OCI-LY7 (cell line): ENCODE measurements at regions not wholly inside any gene's neighbourhood (a gene's known extent, or its start where the extent isn't known, plus 50 kb on each side); places are given as distances from the start of the nearest gene placed in this dataset.

ENCODE experiments used
- EZH2phosphoT487 ChIP-seq: fragments of 200-600 bp; sonication (generic); IDR thresholded peaks from 2 replicates; pipeline ENCODE4 v1.6.1; 2018; ENCODE audit warnings: low read depth, borderline replicate concordance, mild to moderate bottlenecking, mixed run types, antibody characterized with exemption, low read length, moderate library complexity, mixed read lengths
- TF ChIP-seq, protein P1 (sequence below): fragments of 200-600 bp; sonication (generic); conservative IDR thresholded peaks from 2 replicates; pipeline ENCODE4 v1.5.1; 2014; ENCODE audit warnings: mild to moderate bottlenecking, antibody characterized with exemption, low read length, moderate library complexity, mixed read lengths

DNA sequence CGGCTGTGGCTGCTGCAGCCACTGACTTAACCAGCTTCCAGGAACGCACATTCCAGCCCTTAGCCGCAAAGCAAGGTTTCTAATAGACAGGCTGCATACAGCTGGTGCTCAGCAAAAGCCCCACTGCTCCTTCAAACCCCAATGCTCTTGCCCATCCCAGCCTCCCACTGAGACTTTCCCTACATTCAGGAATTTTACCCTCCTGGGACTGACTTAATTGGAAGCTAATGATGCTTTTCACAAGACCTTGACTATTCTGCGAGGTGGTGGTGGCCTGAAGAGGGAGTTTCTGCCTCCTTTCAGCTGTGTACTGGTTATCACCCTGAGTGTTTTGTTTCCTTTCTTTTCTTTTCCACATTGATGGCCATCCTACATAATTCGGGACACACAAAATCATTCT, 164.9 kb upstream of the IRX1 start:
- TF ChIP-seq, protein P1, sequence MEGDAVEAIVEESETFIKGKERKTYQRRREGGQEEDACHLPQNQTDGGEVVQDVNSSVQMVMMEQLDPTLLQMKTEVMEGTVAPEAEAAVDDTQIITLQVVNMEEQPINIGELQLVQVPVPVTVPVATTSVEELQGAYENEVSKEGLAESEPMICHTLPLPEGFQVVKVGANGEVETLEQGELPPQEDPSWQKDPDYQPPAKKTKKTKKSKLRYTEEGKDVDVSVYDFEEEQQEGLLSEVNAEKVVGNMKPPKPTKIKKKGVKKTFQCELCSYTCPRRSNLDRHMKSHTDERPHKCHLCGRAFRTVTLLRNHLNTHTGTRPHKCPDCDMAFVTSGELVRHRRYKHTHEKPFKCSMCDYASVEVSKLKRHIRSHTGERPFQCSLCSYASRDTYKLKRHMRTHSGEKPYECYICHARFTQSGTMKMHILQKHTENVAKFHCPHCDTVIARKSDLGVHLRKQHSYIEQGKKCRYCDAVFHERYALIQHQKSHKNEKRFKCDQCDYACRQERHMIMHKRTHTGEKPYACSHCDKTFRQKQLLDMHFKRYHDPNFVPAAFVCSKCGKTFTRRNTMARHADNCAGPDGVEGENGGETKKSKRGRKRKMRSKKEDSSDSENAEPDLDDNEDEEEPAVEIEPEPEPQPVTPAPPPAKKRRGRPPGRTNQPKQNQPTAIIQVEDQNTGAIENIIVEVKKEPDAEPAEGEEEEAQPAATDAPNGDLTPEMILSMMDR: no peak
- no peak for TF ChIP-seq EZH2phosphoT487
